ENCODE measurements at regions not wholly inside any gene's neighbourhood (a gene's known extent, or its start where the extent isn't known, plus 50 kb on each side); places are given as distances from the start of the nearest gene placed in this dataset.
"Not testable (repeated sequence)": the region's sequence is repeated elsewhere in the genome, so short reads cannot be mapped to it uniquely, and the experiment has no call there.

DNA sequence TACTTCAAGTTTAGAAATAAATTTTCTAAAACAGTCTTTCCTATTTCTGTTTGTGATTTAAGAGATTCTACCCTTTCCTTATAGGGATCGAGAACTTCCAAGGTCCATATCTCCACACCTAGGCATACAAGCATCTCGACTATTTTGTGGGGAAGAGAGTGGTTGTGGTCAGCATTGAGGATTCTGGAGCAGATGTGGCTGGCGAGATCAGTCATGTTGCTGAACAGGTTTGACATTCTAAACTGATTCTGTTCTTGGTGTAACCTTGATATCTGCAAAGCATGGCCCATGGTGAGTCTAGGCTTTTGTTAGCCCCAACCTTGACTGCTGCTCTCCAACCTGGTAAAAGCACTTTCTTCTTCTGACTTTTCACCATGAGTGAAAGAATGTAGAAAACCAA, 167.6 kb upstream of the POGK start:
- Histone ChIP-seq H3K4me3 (ENCODE audit: low read depth, low read length) (no peak overlapping the region), H3K27ac (ENCODE audit: low read depth) (no peak overlapping the region), H3K4me1 (ENCODE audit: insufficient read depth) (no peaks in the 10 kb centered on the region), H3K36me3 (ENCODE audit: insufficient read depth) (no peaks in the 10 kb centered on the region)
- 81% methylated on average over 3 of the region's 3 CpGs for WGBS
- no peak for DNase-seq (ENCODE audit: extremely low spot score)

DNA sequence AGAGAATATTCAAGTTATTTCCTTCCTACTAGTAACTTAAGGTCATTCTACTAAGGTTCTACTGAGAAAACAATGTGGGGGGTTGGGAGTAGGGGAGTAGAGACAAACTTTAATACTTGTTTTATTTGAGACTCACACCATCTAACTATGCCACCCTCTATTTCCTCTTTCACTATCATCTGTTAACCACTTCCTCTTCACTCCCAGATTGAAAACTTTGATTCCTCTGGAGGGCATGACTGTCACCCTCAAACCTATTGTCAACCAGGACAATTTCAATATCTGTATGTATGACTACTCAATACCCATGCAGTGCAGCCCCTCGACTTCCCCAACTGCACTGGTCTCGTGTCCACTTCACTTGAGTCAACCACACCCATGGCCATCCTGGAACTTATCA, 165.6 kb upstream of the POGK start:
- Histone ChIP-seq H3K4me1 (ENCODE audit: insufficient read depth) (no peaks in the 10 kb centered on the region), H3K4me3 (ENCODE audit: low read depth, low read length) (no peak overlapping the region), H3K36me3 (ENCODE audit: insufficient read depth) (no peaks in the 10 kb centered on the region), H3K27ac (ENCODE audit: low read depth) (no peak overlapping the region)
- DNase-seq (ENCODE audit: extremely low spot score): no peak
- WGBS: 77% methylated on average over 2 of the region's 2 CpGs

DNA sequence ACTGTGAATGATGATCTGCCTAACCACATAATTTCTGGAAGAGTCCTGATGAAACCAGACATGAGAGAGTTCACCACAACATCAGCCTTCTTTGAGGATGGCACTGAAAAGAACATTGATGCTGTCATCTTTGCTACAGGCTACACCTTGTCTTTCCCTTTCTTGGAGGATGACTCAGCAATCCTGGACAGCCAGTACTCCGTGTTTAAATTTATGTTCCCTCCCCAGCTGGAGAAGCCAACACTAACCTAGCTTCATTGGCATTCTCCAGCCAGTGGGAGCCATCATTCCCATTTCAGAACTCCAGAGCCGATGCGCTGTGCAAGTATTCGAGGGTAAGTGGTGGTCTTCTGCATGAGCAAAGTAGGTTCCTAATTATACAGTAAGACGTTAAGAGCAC, 164.1 kb upstream of the POGK start:
- Histone ChIP-seq H3K27ac (ENCODE audit: low read depth) (no peak overlapping the region), H3K4me1 (ENCODE audit: insufficient read depth) (no peaks in the 10 kb centered on the region), H3K36me3 (ENCODE audit: insufficient read depth) (no peaks in the 10 kb centered on the region), H3K4me3 (ENCODE audit: low read depth, low read length) (no peak overlapping the region)
- WGBS: 79% methylated on average over 5 of the region's 5 CpGs
- DNase-seq (ENCODE audit: extremely low spot score): no peak

DNA sequence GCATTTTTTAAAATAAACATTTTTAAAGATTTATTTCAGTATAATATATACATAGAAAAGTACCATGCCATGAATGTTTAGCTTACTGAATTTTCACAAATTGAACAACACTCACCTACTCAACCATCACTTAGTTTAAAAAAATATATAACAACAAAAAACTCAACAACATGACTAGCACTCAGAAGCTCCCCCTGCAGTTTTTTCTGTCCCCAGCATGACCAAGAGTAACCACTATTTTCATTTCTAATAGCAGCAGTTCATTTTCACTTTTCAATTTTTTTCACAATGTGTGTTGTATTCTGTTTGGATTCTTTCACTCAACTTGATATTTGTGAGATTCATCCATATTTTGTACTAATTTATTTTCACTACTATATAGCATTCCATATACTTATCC, 162.3 kb upstream of the POGK start:
- Histone ChIP-seq H3K36me3 (ENCODE audit: insufficient read depth) (no peaks in the 10 kb centered on the region), H3K27ac (ENCODE audit: low read depth) (no peak overlapping the region), H3K4me1 (ENCODE audit: insufficient read depth) (no peaks in the 10 kb centered on the region), H3K4me3 (ENCODE audit: low read depth, low read length) (no peak overlapping the region)
- DNase-seq (ENCODE audit: extremely low spot score): no peak

DNA sequence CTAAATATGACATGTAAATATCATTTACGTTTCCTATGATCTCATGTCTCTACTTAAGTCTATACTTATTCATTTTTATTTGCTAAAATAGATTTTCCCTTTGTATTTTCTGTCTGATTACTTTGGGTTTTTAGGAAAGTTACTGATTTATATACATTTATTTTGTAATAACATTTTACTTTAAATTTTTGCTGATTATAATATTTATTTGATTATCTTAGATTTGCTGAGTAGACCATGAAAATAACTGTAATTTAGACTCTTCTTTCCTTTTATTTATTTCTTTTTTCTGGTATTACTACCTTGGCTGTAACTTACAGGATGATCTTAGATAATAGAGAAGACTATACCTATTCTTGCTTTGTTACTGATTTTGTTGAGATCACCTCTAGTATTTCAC, 159.9 kb upstream of the POGK start:
- WGBS: 71% methylated on average over 1 of the region's 1 CpG
- Histone ChIP-seq H3K4me1 (ENCODE audit: insufficient read depth) (no peaks in the 10 kb centered on the region), H3K27ac (ENCODE audit: low read depth) (no peak overlapping the region)

DNA sequence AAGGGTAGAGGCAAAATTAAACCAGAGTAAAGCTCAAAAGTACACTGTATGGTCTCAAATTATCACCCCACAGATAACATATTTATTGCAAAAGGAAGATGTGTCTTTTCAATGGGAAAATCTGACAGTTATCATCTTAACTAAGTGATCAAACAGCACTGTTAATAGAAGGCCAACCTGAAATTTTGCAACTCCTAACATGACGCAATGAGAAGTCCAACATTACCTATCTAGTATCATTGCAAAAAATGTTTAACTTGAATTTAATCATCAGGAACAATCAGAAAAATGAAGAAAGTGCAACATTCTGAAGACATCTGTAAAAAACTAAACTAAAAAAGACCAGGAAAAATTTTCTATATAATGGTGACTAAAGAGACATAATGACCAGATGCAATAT, 156.7 kb upstream of the POGK start:
- WGBS: 95% methylated on average over 1 of the region's 1 CpG
- Histone ChIP-seq H3K27ac (ENCODE audit: low read depth) (no peak overlapping the region), H3K36me3 (ENCODE audit: insufficient read depth) (no peaks in the 10 kb centered on the region), H3K4me1 (ENCODE audit: insufficient read depth) (no peaks in the 10 kb centered on the region), H3K4me3 (ENCODE audit: low read depth, low read length) (no peak overlapping the region)
- DNase-seq (ENCODE audit: extremely low spot score): no peak

More for the DNA sequence above, 159.9 kb upstream of the POGK start:
- DNase-seq (ENCODE audit: extremely low spot score): no peak
- Histone ChIP-seq H3K4me3 (ENCODE audit: low read depth, low read length) (no peak overlapping the region), H3K36me3 (ENCODE audit: insufficient read depth) (no peaks in the 10 kb centered on the region)

DNA sequence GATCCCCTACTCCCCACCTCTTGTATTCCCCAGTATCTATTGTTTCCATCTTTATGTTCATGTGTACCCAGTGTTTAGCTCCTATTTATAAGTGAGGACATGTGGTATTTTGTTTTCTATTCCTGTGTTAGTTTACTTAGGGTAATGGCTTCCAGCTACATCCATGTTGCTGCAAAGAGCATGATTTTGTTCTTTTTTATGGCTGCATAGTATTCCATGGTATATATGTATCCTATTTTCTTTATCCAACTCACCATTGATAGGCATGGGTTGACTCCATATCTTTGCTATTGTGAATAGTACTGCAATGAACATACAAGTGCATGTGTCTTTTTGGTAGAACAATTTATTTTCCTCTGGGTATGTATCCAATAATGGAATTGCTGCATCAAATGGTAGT, 154.6 kb upstream of the POGK start:
- not testable (repeated sequence) for H3K36me3 ChIP-seq (ENCODE audit: insufficient read depth); DNase-seq (ENCODE audit: extremely low spot score); H3K4me1 ChIP-seq (ENCODE audit: insufficient read depth); H3K4me3 ChIP-seq (ENCODE audit: low read depth, low read length); H3K27ac ChIP-seq (ENCODE audit: low read depth)

DNA sequence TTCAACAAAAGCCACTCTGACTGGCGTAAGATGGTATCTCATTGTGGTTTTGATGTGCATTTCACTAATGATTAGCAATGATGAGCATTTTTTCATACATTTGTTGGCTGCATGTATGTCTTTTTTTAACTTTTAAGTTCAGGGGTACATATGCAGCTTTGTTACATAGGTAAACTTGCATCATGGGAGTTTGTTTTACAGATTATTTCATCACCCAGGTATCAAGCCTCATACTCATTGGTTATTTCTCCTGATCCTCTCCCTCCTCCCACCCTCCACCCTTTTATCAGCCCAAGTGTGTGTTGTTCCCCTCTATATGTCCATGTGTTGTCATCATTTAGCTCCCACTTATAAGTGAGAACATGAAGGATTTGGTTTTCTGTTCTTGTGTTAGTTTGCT, 154.1 kb upstream of the POGK start:
- Histone ChIP-seq H3K4me3 (ENCODE audit: low read depth, low read length) (no peak overlapping the region), H3K4me1 (ENCODE audit: insufficient read depth) (no peaks in the 10 kb centered on the region), H3K27ac (ENCODE audit: low read depth) (no peak overlapping the region), H3K36me3 (ENCODE audit: insufficient read depth) (no peaks in the 10 kb centered on the region)
- no peak for DNase-seq (ENCODE audit: extremely low spot score)
- 81% methylated on average over 1 of the region's 1 CpG for WGBS

DNA sequence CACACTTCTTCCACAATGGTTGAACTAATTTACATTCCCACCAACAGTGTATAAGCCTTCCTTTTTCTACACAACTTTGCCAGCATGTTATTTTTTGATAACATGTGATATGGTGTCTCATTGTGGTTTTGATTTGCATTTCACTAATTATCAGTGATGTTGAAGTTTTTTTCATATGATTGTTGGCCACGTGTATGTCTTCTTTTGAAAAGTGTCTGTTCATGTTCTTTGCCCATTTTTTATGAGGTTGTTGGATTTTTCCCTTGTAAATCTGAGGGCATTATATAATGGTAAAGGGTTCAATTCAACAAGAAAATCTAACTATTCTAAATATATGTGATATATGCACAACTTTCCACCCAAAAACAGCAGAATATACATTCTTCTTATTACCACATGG, 153.4 kb upstream of the POGK start:
- not testable (repeated sequence) for H3K4me3 ChIP-seq (ENCODE audit: low read depth, low read length); DNase-seq (ENCODE audit: extremely low spot score); H3K27ac ChIP-seq (ENCODE audit: low read depth); H3K4me1 ChIP-seq (ENCODE audit: insufficient read depth); H3K36me3 ChIP-seq (ENCODE audit: insufficient read depth)
- 73% methylated on average over 1 of the region's 1 CpG for WGBS

DNA sequence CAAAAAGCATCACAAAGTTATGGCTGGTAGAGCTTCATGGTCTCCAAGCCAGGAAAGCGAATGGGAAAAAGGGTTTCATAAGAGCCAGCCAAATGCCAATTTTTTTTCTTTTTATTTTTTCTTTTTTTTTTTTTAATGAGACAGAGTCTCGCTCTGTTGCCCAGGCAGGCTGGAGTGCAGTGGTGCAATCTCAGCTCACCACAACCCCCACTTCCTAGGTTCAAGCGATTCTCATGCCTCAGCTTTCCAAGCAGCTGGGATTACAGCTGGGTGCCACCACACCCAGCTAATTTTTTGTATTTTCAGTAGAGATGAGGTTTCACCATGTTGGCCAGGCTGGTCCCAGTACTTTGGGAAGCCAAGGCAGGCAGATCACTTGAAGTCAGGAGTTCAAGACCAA, 148.7 kb upstream of the POGK start:
- 85% methylated on average over 3 of the region's 3 CpGs for WGBS
- not testable (repeated sequence) for H3K36me3 ChIP-seq (ENCODE audit: insufficient read depth); DNase-seq (ENCODE audit: extremely low spot score)

DNA sequence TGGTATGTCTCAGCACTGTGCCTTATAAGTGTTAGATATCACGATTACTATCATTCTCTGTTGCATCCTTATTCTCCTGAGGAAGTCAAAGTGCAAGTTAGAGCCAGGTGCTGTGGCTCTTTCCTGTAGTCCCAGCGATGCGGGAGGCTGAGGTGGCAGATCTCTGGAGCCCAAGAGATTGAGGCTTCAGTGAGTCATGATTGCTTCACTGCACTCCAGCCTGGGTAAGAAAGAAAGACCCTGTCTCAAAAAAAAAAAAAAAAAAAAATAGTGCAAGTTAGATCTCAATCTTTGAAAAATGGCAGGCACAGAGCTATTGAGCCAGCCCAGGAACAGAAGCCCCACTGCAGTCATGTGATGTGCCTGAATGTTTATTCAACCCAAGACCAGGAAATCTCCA, 147.8 kb upstream of the POGK start:
- no peak for DNase-seq (ENCODE audit: extremely low spot score)
- Histone ChIP-seq H3K4me3 (ENCODE audit: low read depth, low read length) (no peak overlapping the region), H3K36me3 (ENCODE audit: insufficient read depth) (no peaks in the 10 kb centered on the region), H3K27ac (ENCODE audit: low read depth) (no peak overlapping the region), H3K4me1 (ENCODE audit: insufficient read depth) (no peaks in the 10 kb centered on the region)
- 82% methylated on average over 3 of the region's 3 CpGs for WGBS

More for the DNA sequence above, 148.7 kb upstream of the POGK start:
- H3K4me3 ChIP-seq (ENCODE audit: low read depth, low read length); H3K27ac ChIP-seq (ENCODE audit: low read depth); H3K4me1 ChIP-seq (ENCODE audit: insufficient read depth): not testable (repeated sequence)

DNA sequence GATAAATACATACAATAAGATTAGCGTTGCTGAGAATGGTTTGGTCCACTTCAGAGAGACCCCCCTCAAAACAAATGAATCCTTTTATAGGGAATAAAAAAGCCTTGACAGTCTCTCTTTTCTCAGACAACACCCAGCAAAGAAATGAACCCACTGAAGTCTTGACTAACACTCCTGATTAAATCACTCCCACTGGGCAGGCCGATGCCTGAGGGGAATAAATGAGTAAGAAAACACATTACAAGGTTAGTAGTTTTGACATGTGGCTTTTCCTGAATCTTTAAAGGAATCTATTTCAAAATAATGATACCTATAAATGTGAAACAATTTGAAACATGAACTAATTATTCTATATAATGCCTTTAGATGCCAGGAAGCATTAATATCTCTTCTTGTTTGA, 146.9 kb upstream of the POGK start:
- Histone ChIP-seq H3K27ac (ENCODE audit: low read depth) (no peak overlapping the region), H3K4me1 (ENCODE audit: insufficient read depth) (no peaks in the 10 kb centered on the region), H3K4me3 (ENCODE audit: low read depth, low read length) (no peak overlapping the region), H3K36me3 (ENCODE audit: insufficient read depth) (no peaks in the 10 kb centered on the region)
- DNase-seq (ENCODE audit: extremely low spot score): no peak
- 64% methylated on average over 2 of the region's 2 CpGs for WGBS

DNA sequence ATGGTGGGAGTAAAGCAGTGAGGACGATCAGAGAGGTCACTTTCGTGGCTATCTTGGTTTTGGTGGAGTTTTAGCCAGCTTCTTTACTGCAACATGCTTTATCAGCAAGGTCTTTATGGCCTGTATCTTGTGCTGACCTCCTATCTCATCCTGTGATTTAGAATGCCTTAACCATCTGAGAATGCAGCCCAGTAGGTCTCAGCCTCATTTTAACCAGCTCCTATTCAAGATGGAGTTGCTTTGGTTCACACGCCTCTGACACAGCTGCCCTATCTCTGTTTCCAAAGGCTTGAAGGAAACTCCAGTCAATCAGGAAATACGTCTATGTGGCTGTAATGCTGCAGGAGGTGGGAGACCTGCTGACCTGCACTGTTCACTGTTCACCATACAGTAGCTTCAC, 146.1 kb upstream of the POGK start:
- 74% methylated on average over 4 of the region's 4 CpGs for WGBS
- Histone ChIP-seq H3K36me3 (ENCODE audit: insufficient read depth) (no peaks in the 10 kb centered on the region), H3K4me1 (ENCODE audit: insufficient read depth) (no peaks in the 10 kb centered on the region), H3K4me3 (ENCODE audit: low read depth, low read length) (no peak overlapping the region), H3K27ac (ENCODE audit: low read depth) (no peak overlapping the region)
- DNase-seq (ENCODE audit: extremely low spot score): no peak

DNA sequence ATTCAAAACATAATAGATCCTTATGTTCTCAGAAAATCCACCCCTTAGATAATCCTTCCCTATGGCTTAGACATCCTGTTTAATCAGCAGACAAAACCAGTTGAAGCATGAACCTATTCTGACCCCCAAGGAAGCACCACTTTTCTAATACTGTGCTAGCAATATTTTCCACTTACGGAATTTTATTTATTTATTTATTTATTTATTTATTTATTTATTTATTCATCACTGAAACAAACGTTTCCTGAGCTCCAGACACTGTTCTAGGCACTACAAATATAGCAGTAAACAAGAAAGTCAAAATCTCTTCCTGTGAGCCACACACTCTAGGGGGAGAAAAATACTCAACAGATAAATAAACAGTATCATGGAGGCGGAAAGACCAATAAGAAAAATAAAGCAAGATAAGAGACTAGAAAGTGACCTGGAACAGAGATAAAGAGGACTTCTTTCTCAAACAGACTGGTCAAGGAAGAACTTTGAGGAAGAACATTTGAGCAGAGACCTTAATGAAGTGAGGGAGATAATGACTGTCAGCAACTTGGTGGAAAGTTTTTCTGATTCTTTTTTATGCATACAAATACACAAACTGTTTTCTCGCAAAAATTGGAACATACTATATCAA, 145.5 kb upstream of the POGK start:
- WGBS: 67% methylated on average over 4 of the region's 4 CpGs
- H3K4me3 ChIP-seq (ENCODE audit: low read depth, low read length): no peak overlapping the region
- no peaks in the 10 kb centered on the region for H3K36me3 ChIP-seq (ENCODE audit: insufficient read depth)
- no peak overlapping the region for H3K27ac ChIP-seq (ENCODE audit: low read depth)
- no peak for DNase-seq (ENCODE audit: extremely low spot score)
- H3K4me1 ChIP-seq (ENCODE audit: insufficient read depth): no peaks in the 10 kb centered on the region

DNA sequence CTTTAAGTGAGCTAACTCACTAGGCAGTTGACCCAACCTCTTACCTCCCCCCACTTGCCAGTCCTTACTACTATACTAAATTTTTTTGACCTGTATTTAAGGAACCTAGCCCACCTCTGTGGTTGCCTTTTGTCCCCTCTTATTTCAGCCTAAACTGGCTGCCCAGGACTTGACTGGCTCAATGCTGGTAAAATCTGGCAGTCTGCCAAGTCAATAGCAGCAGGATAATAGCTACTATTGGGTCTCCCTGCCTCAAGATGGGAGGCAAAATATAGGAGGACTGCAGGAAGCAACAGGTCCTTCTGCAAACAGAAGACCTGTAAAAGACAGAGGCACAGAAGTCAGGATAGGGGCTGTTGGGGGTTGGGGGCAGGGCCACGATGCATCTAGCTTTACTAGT, 144.2 kb upstream of the POGK start:
- no peak for DNase-seq (ENCODE audit: extremely low spot score)
- no peak overlapping the region for H3K4me3 ChIP-seq (ENCODE audit: low read depth, low read length)
- H3K27ac ChIP-seq (ENCODE audit: low read depth): no peak overlapping the region
- no peaks in the 10 kb centered on the region for H3K36me3 ChIP-seq (ENCODE audit: insufficient read depth)
- no peaks in the 10 kb centered on the region for H3K4me1 ChIP-seq (ENCODE audit: insufficient read depth)
- 74% methylated on average over 1 of the region's 1 CpG for WGBS

Measured in urinary bladder (tissue), 3 donors.